Keratinocyte (primary cell): ENCODE measurements at regions not wholly inside any gene's neighbourhood (a gene's known extent, or its start where the extent isn't known, plus 50 kb on each side); places are given as distances from the start of the nearest gene placed in this dataset.

Experiments used
- CTCF ChIP-seq, 3 experiments: IDR thresholded peaks in 1 of 3; conservative IDR thresholded peaks in 1 of 3; optimal IDR thresholded peaks in 1 of 3; 2 replicates in 2 of 3; 3 replicates in 1 of 3; pipeline versions ENCODE3 to v1.5.1; 2011; ENCODE audit warnings: low read length in 3 of 3, mild to moderate bottlenecking in 3 of 3, moderate library complexity in 2 of 3, control low read depth in 1 of 3, inconsistent platforms in 1 of 3; ENCODE audit not compliant: insufficient read depth in 2 of 3; ENCODE audit errors: extremely low read depth in 1 of 3
- EZH2 ChIP-seq: IDR thresholded peaks from one replicate; pipeline ENCODE4 v1.6.1; 2012; ENCODE audit warnings: inconsistent platforms, mild to moderate bottlenecking, low read length, moderate library complexity

- TF ChIP-seq CTCF (optimal IDR thresholded peaks at IDR 0.05 in 1 of 3, IDR thresholded peaks at IDR 0.05 in 1 of 3, conservative IDR thresholded peaks at IDR 0.05 in 1 of 3; ENCODE audit: extremely low read depth in 1 of 3, insufficient read depth in 2 of 3, low read length in 3 of 3) = no peak
- TF ChIP-seq EZH2 = no peak
Measured at GRCh38 chr2:35163948-35164347, 1191.6 kb upstream of the CRIM1 start.
